Thyroid gland (tissue), 4 donors: ENCODE measurements at regions not wholly inside any gene's neighbourhood (a gene's known extent, or its start where the extent isn't known, plus 50 kb on each side); places are given as distances from the start of the nearest gene placed in this dataset.
A peak's percentile ranks its signal among the peaks of the same experiment; 100 is the strongest.

ENCODE experiments used
- CTCF ChIP-seq, 6 experiments: fragments of 200-600 bp in 3 of 6; fragments of 450-650 bp in 3 of 6; sonication (generic) in 3 of 6; IDR thresholded peaks; one replicate each; pipeline ENCODE4 v1.5.1; 2016 to 2019; ENCODE audit warnings: antibody characterized with exemption in 6 of 6, mild to moderate bottlenecking in 2 of 6, inconsistent platforms in 1 of 6, moderate library complexity in 1 of 6
- POLR2A ChIP-seq, 2 donors: fragments of 450-650 bp; IDR thresholded peaks; one replicate each; pipeline ENCODE4 v1.6.1; 2017; ENCODE audit warnings: antibody characterized with exemption in 2 of 2, mild to moderate bottlenecking in 2 of 2, moderate library complexity in 1 of 2

- TF ChIP-seq CTCF (IDR thresholded peaks at IDR 0.05) (peak in 5 of 6 experiments; percentile 63 to 75 (median 74)), POLR2A (IDR thresholded peaks at IDR 0.05) (no peak)
These were observed 336.7 kb upstream of the IGF1R start for GRCh38 chr15:98311566-98312188.
